Skeletal muscle cell (primary cell): ENCODE measurements at regions not wholly inside any gene's neighbourhood (a gene's known extent, or its start where the extent isn't known, plus 50 kb on each side); places are given as distances from the start of the nearest gene placed in this dataset.

Source experiments
- DNase-seq: peaks from one replicate; pipeline ENCODE4 v3.0.0-alpha.2; 2010; ENCODE audit warnings: low read depth
- H3K4me3 ChIP-seq: 2 replicates; pipeline ENCODE4 v1.5.1; 2011; ENCODE audit warnings: low read depth, mild to moderate bottlenecking, control low read depth, low read length, moderate library complexity

- no peak overlapping the region for H3K4me3 ChIP-seq
- no peak for DNase-seq
Measured at GRCh38 chr22:49564666-49565515, 262.8 kb downstream of the BRD1 start.

- no peak for DNase-seq
- H3K4me3 ChIP-seq: no peak overlapping the region
Measured at GRCh38 chr22:49564054-49564453, 263.6 kb downstream of the BRD1 start.

GRCh38 chr22:49562685-49563249 is 264.9 kb downstream of the BRD1 start:
- no peak for DNase-seq
- no peak overlapping the region for H3K4me3 ChIP-seq

- no peak for DNase-seq
- no peak overlapping the region for H3K4me3 ChIP-seq
Measured at GRCh38 chr22:49561976-49562375, 265.7 kb downstream of the BRD1 start.

GRCh38 chr22:49561338-49561737 is 266.3 kb downstream of the BRD1 start:
- no peak overlapping the region for H3K4me3 ChIP-seq
- no peak for DNase-seq

GRCh38 chr22:49555526-49555925 is 272.1 kb downstream of the BRD1 start:
- no peak overlapping the region for H3K4me3 ChIP-seq
- DNase-seq: no peak

- DNase-seq: no peak
- H3K4me3 ChIP-seq: no peak overlapping the region
Measured at GRCh38 chr22:49554741-49555140, 272.9 kb downstream of the BRD1 start.

GRCh38 chr22:49554296-49554625 is 273.4 kb downstream of the BRD1 start:
- H3K4me3 ChIP-seq: no peak overlapping the region
- no peak for DNase-seq

- no peak overlapping the region for H3K4me3 ChIP-seq
- no peak for DNase-seq
Measured at GRCh38 chr22:49553518-49554295, 274.0 kb downstream of the BRD1 start.

GRCh38 chr22:49553076-49553475 is 274.6 kb downstream of the BRD1 start:
- no peak for DNase-seq
- H3K4me3 ChIP-seq: no peak overlapping the region

GRCh38 chr22:49551897-49552614 is 275.6 kb downstream of the BRD1 start:
- H3K4me3 ChIP-seq: no peak overlapping the region
- no peak for DNase-seq

- DNase-seq: no peak
- H3K4me3 ChIP-seq: no peak overlapping the region
Measured at GRCh38 chr22:49551446-49551845, 276.2 kb downstream of the BRD1 start.

GRCh38 chr22:49550766-49551362 is 276.8 kb downstream of the BRD1 start:
- no peak overlapping the region for H3K4me3 ChIP-seq
- no peak for DNase-seq

GRCh38 chr22:49550141-49550430 is 277.6 kb downstream of the BRD1 start:
- no peak overlapping the region for H3K4me3 ChIP-seq
- DNase-seq: no peak

- DNase-seq: no peak
- no peak overlapping the region for H3K4me3 ChIP-seq
Measured at GRCh38 chr22:49549256-49550140, 278.2 kb downstream of the BRD1 start.

- H3K4me3 ChIP-seq: no peak overlapping the region
- DNase-seq: no peak
Measured at GRCh38 chr22:49548356-49549202, 279.1 kb downstream of the BRD1 start.

- H3K4me3 ChIP-seq: no peak overlapping the region
- no peak for DNase-seq
Measured at GRCh38 chr22:49547751-49548239, 279.9 kb downstream of the BRD1 start.
